Loucy (cell line): ENCODE measurements at regions not wholly inside any gene's neighbourhood (a gene's known extent, or its start where the extent isn't known, plus 50 kb on each side); places are given as distances from the start of the nearest gene placed in this dataset.
"Not testable (repeated sequence)": the region's sequence is repeated elsewhere in the genome, so short reads cannot be mapped to it uniquely, and the experiment has no call there.

Experiments
- H2AFZ ChIP-seq: fragments of 200-600 bp; sonication (generic); 2 replicates; pipeline ENCODE4 v1.6.0; 2016; ENCODE audit warnings: antibody characterized with exemption, mild to moderate bottlenecking, low read length, moderate library complexity
- H3F3A ChIP-seq: fragments of 200-600 bp; 2 replicates; pipeline ENCODE4 v1.6.0; 2016; ENCODE audit warnings: antibody characterized with exemption, low read depth, mild to moderate bottlenecking
- H3K27me3 ChIP-seq: fragments of 200-600 bp; sonication (generic); 2 replicates; pipeline ENCODE4 v1.6.1; 2014; ENCODE audit warnings: low read length, mild to moderate bottlenecking; ENCODE audit not compliant: insufficient read depth, poor library complexity, severe bottlenecking
- H3K36me3 ChIP-seq: fragments of 200-600 bp; sonication (generic); 2 replicates; pipeline ENCODE4 v1.6.1; 2016; ENCODE audit warnings: low read length; ENCODE audit not compliant: insufficient read depth
- H3K4me1 ChIP-seq: fragments of 200-600 bp; sonication (generic); 2 replicates; pipeline ENCODE4 v1.5.1; 2014; ENCODE audit warnings: low read length, mild to moderate bottlenecking; ENCODE audit not compliant: insufficient read depth, poor library complexity, severe bottlenecking
- H3K4me2 ChIP-seq: fragments of 200-600 bp; sonication (generic); 2 replicates; pipeline ENCODE4 v1.6.0; 2014; ENCODE audit warnings: antibody characterized with exemption, low read length, low read depth, mild to moderate bottlenecking; ENCODE audit not compliant: poor library complexity, severe bottlenecking
- H3K4me3 ChIP-seq: fragments of 200-600 bp; sonication (generic); 2 replicates; pipeline ENCODE4 v1.5.1; 2014; ENCODE audit warnings: low read length, mild to moderate bottlenecking, mixed read lengths; ENCODE audit not compliant: poor library complexity, severe bottlenecking
- H3K79me2 ChIP-seq: fragments of 200-600 bp; sonication (generic); 2 replicates; pipeline ENCODE4 v1.6.1; 2014; ENCODE audit warnings: low read length; ENCODE audit not compliant: insufficient read depth
- H3K9ac ChIP-seq: fragments of 200-600 bp; sonication (generic); 2 replicates; pipeline ENCODE4 v1.6.0; 2014; ENCODE audit warnings: mild to moderate bottlenecking, low read depth, low read length, moderate library complexity; ENCODE audit not compliant: poor library complexity, severe bottlenecking
- H3K9me2 ChIP-seq: fragments of 200-600 bp; sonication (generic); replicated peaks from 2 replicates; pipeline ENCODE4 v1.6.1; 2016; ENCODE audit warnings: low read depth, low read length, mixed read lengths
- H3K9me3 ChIP-seq: fragments of 200-600 bp; sonication (generic); 2 replicates; pipeline ENCODE4 v1.6.1; 2014; ENCODE audit warnings: mild to moderate bottlenecking, antibody characterized with exemption, low read length, low read depth; ENCODE audit not compliant: insufficient read depth
- H4K20me1 ChIP-seq: fragments of 200-600 bp; sonication (generic); 2 replicates; pipeline ENCODE4 v1.6.0; 2014; ENCODE audit warnings: antibody characterized with exemption, low read length, mild to moderate bottlenecking; ENCODE audit not compliant: insufficient read depth, poor library complexity, severe bottlenecking
- CTCF ChIP-seq: fragments of 200-600 bp; sonication (generic); conservative IDR thresholded peaks from 2 replicates; pipeline ENCODE4 v1.5.1; 2014; ENCODE audit warnings: mild to moderate bottlenecking, antibody characterized with exemption, low read length
- EZH2phosphoT487 ChIP-seq: fragments of 200-600 bp; IDR thresholded peaks from 2 replicates; pipeline ENCODE4 v1.6.1; 2018; ENCODE audit warnings: antibody characterized with exemption, mild to moderate bottlenecking, moderate library complexity, borderline replicate concordance

- Histone ChIP-seq H3K9ac (no peak overlapping the region), H4K20me1 (no peaks in the 10 kb centered on the region), H3K4me2 (no peak overlapping the region), H3F3A (no peaks in the 10 kb centered on the region), H3K4me3 (no peak overlapping the region), H3K9me3 (no peaks in the 10 kb centered on the region), H3K9me2 (no peaks in the 10 kb centered on the region), H2AFZ (no peak overlapping the region), H3K36me3 (peaks cover 3% of the 10 kb centered on the region; the same call in 1 of the 2 replicates), H3K27me3 (no peaks in the 10 kb centered on the region), H3K4me1 (peaks cover 24% of the 10 kb centered on the region), H3K79me2 (0 out of 2 replicates have a peak, but pooled peaks cover 9% of the 10 kb centered on the region)
- no peak for TF ChIP-seq EZH2phosphoT487
- no peak for TF ChIP-seq CTCF
Measured at GRCh38 chr9:14989811-14990210, 79.6 kb upstream of the FREM1 start.

- not testable (repeated sequence) for H3K4me3 ChIP-seq, H3K27me3 ChIP-seq, H4K20me1 ChIP-seq, H3K9ac ChIP-seq, H3K9me3 ChIP-seq, H3K4me2 ChIP-seq, H3F3A ChIP-seq, H3K79me2 ChIP-seq, H3K36me3 ChIP-seq, H2AFZ ChIP-seq, H3K9me2 ChIP-seq
- peaks cover 19% of the 10 kb centered on the region for H3K4me1 ChIP-seq
Measured at GRCh38 chr9:14989336-14989735, 79.1 kb upstream of the FREM1 start.

GRCh38 chr9:14987858-14988257, 77.6 kb upstream of the FREM1 start:
- Histone ChIP-seq H3K36me3 (peaks cover 10% of the 10 kb centered on the region; the same call in 1 of the 2 replicates), H3K27me3 (no peaks in the 10 kb centered on the region), H3K4me3 (no peak overlapping the region), H3F3A (no peaks in the 10 kb centered on the region), H3K4me2 (no peak overlapping the region), H2AFZ (no peak overlapping the region), H3K4me1 (peaks cover 10% of the 10 kb centered on the region), H4K20me1 (no peaks in the 10 kb centered on the region), H3K9ac (no peak overlapping the region), H3K9me2 (no peaks in the 10 kb centered on the region), H3K9me3 (no peaks in the 10 kb centered on the region), H3K79me2 (0 out of 2 replicates have a peak, but pooled peaks cover 3% of the 10 kb centered on the region)
- TF ChIP-seq EZH2phosphoT487 (no peak), CTCF (no peak)

GRCh38 chr9:14985419-14985818, 75.2 kb upstream of the FREM1 start:
- peaks cover 10% of the 10 kb centered on the region; the same call in 1 of the 2 replicates for H3K36me3 ChIP-seq
- H3K9me3 ChIP-seq: no peaks in the 10 kb centered on the region
- H3K4me3 ChIP-seq: no peak overlapping the region
- H3K27me3 ChIP-seq: no peaks in the 10 kb centered on the region
- H3K79me2 ChIP-seq: no peaks in the 10 kb centered on the region
- H3K4me2 ChIP-seq: no peak overlapping the region
- no peak overlapping the region for H3K9ac ChIP-seq
- no peak overlapping the region for H2AFZ ChIP-seq
- no peaks in the 10 kb centered on the region for H4K20me1 ChIP-seq
- H3F3A ChIP-seq: no peaks in the 10 kb centered on the region
- TF ChIP-seq CTCF (no peak), EZH2phosphoT487 (no peak)
- no peaks in the 10 kb centered on the region for H3K4me1 ChIP-seq
- no peaks in the 10 kb centered on the region for H3K9me2 ChIP-seq
